Neural cell (in vitro differentiated cells): ENCODE measurements at regions not wholly inside any gene's neighbourhood (a gene's known extent, or its start where the extent isn't known, plus 50 kb on each side); places are given as distances from the start of the nearest gene placed in this dataset.

ENCODE experiments used
- EP300 ChIP-seq: fragments of 450-650 bp; conservative IDR thresholded peaks from 2 replicates; pipeline ENCODE4 v1.6.1; 2014; ENCODE audit warnings: antibody characterized with exemption, mild to moderate bottlenecking, moderate library complexity; ENCODE audit not compliant: poor library complexity, severe bottlenecking
- EZH2 ChIP-seq: fragments of 200-600, 300-800 bp; shearing (Covaris generic), sonication (generic); IDR thresholded peaks from 2 replicates; pipeline ENCODE4 v1.6.1; 2014; ENCODE audit warnings: antibody characterized with exemption, low read length, borderline replicate concordance, mild to moderate bottlenecking; ENCODE audit not compliant: insufficient read depth, poor library complexity, severe bottlenecking
- POLR2AphosphoS5 ChIP-seq: IDR thresholded peaks from 2 replicates; pipeline ENCODE4 v1.6.1; 2012
- RAD21 ChIP-seq: fragments of 450-650 bp; conservative IDR thresholded peaks from 2 replicates; pipeline ENCODE4 v1.6.1; 2014; ENCODE audit warnings: antibody characterized with exemption, mild to moderate bottlenecking, moderate library complexity
- SMC3 ChIP-seq: fragments of 450-650 bp; conservative IDR thresholded peaks from 2 replicates; pipeline ENCODE4 v1.6.1; 2014; ENCODE audit warnings: antibody characterized with exemption, mild to moderate bottlenecking, moderate library complexity; ENCODE audit not compliant: poor library complexity
- TF ChIP-seq, protein P1 (sequence below): fragments of 450-650 bp; IDR thresholded peaks from 2 replicates; pipeline ENCODE4 v1.5.1; 2014; ENCODE audit warnings: antibody characterized with exemption, mild to moderate bottlenecking, moderate library complexity; ENCODE audit not compliant: poor library complexity, severe bottlenecking
- TF ChIP-seq, protein P2 (sequence below): IDR thresholded peaks from 2 replicates; pipeline ENCODE4 v1.6.1; 2012; ENCODE audit warnings: borderline replicate concordance

DNA sequence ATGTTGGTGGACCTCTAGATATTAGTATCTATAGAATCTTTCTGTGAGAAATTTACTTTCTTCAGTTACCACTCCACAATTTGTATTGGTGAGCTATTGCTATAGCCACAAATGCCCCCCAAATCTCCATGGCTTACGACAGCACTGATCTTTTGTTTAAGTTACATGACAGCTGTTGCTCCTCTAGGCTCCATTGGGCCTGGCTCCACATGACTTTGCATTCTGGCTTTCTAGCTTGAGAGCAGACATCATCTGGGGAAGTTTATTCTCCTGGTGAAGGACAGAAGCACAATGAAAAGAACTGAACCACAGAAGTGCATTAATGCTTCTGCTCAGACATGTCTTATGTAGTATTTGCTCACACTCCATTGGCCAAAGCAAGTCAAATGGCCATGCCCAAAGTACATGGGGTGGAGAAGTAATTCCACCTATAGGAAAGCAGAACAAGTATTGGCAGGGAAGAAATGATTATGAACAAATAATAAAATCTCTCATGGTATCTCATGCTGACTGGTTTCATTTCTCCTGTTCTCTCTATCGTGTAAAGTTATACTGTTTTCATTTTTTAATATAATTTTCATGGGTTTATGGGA is 126.6 kb upstream of the FAM9C start:
- TF ChIP-seq, protein P1, sequence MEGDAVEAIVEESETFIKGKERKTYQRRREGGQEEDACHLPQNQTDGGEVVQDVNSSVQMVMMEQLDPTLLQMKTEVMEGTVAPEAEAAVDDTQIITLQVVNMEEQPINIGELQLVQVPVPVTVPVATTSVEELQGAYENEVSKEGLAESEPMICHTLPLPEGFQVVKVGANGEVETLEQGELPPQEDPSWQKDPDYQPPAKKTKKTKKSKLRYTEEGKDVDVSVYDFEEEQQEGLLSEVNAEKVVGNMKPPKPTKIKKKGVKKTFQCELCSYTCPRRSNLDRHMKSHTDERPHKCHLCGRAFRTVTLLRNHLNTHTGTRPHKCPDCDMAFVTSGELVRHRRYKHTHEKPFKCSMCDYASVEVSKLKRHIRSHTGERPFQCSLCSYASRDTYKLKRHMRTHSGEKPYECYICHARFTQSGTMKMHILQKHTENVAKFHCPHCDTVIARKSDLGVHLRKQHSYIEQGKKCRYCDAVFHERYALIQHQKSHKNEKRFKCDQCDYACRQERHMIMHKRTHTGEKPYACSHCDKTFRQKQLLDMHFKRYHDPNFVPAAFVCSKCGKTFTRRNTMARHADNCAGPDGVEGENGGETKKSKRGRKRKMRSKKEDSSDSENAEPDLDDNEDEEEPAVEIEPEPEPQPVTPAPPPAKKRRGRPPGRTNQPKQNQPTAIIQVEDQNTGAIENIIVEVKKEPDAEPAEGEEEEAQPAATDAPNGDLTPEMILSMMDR: no peak
- TF ChIP-seq POLR2AphosphoS5 (no peak), EP300 (no peak), SMC3 (no peak), EZH2 (no peak), RAD21 (no peak)
- TF ChIP-seq, protein P2, sequence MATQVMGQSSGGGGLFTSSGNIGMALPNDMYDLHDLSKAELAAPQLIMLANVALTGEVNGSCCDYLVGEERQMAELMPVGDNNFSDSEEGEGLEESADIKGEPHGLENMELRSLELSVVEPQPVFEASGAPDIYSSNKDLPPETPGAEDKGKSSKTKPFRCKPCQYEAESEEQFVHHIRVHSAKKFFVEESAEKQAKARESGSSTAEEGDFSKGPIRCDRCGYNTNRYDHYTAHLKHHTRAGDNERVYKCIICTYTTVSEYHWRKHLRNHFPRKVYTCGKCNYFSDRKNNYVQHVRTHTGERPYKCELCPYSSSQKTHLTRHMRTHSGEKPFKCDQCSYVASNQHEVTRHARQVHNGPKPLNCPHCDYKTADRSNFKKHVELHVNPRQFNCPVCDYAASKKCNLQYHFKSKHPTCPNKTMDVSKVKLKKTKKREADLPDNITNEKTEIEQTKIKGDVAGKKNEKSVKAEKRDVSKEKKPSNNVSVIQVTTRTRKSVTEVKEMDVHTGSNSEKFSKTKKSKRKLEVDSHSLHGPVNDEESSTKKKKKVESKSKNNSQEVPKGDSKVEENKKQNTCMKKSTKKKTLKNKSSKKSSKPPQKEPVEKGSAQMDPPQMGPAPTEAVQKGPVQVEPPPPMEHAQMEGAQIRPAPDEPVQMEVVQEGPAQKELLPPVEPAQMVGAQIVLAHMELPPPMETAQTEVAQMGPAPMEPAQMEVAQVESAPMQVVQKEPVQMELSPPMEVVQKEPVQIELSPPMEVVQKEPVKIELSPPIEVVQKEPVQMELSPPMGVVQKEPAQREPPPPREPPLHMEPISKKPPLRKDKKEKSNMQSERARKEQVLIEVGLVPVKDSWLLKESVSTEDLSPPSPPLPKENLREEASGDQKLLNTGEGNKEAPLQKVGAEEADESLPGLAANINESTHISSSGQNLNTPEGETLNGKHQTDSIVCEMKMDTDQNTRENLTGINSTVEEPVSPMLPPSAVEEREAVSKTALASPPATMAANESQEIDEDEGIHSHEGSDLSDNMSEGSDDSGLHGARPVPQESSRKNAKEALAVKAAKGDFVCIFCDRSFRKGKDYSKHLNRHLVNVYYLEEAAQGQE: no peak
